HAP-1 (cell line): ENCODE measurements at regions not wholly inside any gene's neighbourhood (a gene's known extent, or its start where the extent isn't known, plus 50 kb on each side); places are given as distances from the start of the nearest gene placed in this dataset.

Source experiments
- DNase-seq, 2 experiments: peaks; one replicate each; pipeline ENCODE4 v3.0.0-alpha.2; 2016 to 2020; ENCODE audit warnings: low spot score in 2 of 2
- H3K27me3 ChIP-seq: fragments of 250-450 bp; sonication (Bioruptor Pico); 2 replicates; pipeline ENCODE4 v1.5.1; 2020; ENCODE audit warnings: low read depth, mild to moderate bottlenecking, moderate library complexity
- H3K36me3 ChIP-seq: fragments of 250-450 bp; sonication (Bioruptor Pico); replicated peaks from 2 replicates; pipeline ENCODE4 v1.5.1; 2020; ENCODE audit warnings: mild to moderate bottlenecking
- H3K4me1 ChIP-seq: fragments of 250-450 bp; sonication (Bioruptor Pico); 2 replicates; pipeline ENCODE4 v1.5.1; 2020; ENCODE audit warnings: mild to moderate bottlenecking
- H3K4me3 ChIP-seq: fragments of 250-450 bp; sonication (Bioruptor Pico); 2 replicates; pipeline ENCODE4 v1.5.1; 2020; ENCODE audit warnings: mild to moderate bottlenecking, moderate library complexity
- H3K9me3 ChIP-seq: fragments of 250-450 bp; sonication (Bioruptor Pico); 2 replicates; pipeline ENCODE4 v1.5.1; 2020; ENCODE audit warnings: mild to moderate bottlenecking, moderate library complexity
- in situ Hi-C: fragments of 300-500 bp; cut with MboI; formaldehyde crosslinking; loops from 3 replicates; pipeline ENCODE4 v1.14.3; 2020; ENCODE audit warnings: low sequenced_read_pairs, inconsistent platforms, mixed read lengths

GRCh38 chr11:116657842-116658825 is 114.7 kb downstream of the BUD13 start:
- H3K4me3 ChIP-seq, result no peak overlapping the region
- H3K4me1 ChIP-seq, result no peaks in the 10 kb centered on the region
- H3K27me3 ChIP-seq, result no peaks in the 10 kb centered on the region; the same call in 1 of the 2 replicates
- peak; percentile 4 to 26 for DNase-seq
- H3K9me3 ChIP-seq, result no peaks in the 10 kb centered on the region
- in situ Hi-C loops, result no loop called here
- no peaks in the 10 kb centered on the region for H3K36me3 ChIP-seq

DNA sequence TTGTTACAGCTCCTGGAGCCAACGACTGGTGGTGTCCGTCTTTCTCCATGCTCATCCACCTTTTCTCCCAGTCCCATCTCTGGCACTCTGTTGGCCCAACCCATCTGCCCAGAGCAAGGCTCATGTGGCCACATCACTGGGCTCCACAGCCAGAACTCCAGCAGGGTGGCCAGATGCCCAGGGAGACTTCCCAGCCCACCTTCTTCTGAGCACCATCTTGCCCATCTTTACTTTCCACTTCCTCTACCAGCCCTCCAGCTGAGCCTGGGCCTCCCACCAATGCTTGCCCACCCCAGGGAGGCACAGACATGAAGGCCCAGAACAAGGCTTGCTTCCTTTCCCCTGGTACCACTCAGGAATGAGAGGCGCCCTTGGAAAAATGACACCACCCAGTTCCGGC is 116.8 kb downstream of the BUD13 start:
- in situ Hi-C loops, result no loop called here
- DNase-seq, result no peak
- no peaks in the 10 kb centered on the region for H3K27me3 ChIP-seq

GRCh38 chr11:116654526-116654925 is 118.3 kb downstream of the BUD13 start:
- no peaks in the 10 kb centered on the region for H3K4me1 ChIP-seq
- no peaks in the 10 kb centered on the region for H3K36me3 ChIP-seq
- DNase-seq, result no peak
- peaks cover 7% of the 10 kb centered on the region for H3K27me3 ChIP-seq
- H3K9me3 ChIP-seq, result no peaks in the 10 kb centered on the region
- no peak overlapping the region for H3K4me3 ChIP-seq
- in situ Hi-C loops, result no loop called here

More for the DNA sequence above, 116.8 kb downstream of the BUD13 start:
- Histone ChIP-seq H3K4me3 (no peak overlapping the region), H3K9me3 (no peaks in the 10 kb centered on the region), H3K4me1 (no peaks in the 10 kb centered on the region), H3K36me3 (no peaks in the 10 kb centered on the region)

DNA sequence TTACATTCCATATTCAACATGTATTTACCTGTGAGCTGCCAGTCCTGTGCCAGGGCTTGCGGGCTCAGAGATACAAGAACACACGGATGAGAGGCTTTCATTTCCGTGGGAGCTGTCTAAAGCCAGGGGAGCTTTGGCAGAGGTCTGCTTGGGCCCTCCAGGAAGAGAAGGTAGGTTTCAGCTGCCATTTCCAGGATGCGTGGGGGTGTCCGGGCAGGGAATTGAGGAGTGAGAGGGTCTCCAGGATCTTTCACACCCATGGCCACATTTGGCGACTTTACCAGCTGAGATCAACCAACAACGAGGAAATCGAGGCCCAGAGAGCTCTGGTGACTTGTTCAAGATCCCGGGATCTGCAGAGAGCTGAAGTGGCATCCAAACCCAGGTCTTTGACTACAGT is 119.6 kb downstream of the BUD13 start:
- Histone ChIP-seq H3K9me3 (no peaks in the 10 kb centered on the region), H3K27me3 (peaks cover 11% of the 10 kb centered on the region), H3K36me3 (no peaks in the 10 kb centered on the region), H3K4me1 (no peaks in the 10 kb centered on the region), H3K4me3 (no peak overlapping the region)
- in situ Hi-C loops, result no loop called here
- no peak for DNase-seq

DNA sequence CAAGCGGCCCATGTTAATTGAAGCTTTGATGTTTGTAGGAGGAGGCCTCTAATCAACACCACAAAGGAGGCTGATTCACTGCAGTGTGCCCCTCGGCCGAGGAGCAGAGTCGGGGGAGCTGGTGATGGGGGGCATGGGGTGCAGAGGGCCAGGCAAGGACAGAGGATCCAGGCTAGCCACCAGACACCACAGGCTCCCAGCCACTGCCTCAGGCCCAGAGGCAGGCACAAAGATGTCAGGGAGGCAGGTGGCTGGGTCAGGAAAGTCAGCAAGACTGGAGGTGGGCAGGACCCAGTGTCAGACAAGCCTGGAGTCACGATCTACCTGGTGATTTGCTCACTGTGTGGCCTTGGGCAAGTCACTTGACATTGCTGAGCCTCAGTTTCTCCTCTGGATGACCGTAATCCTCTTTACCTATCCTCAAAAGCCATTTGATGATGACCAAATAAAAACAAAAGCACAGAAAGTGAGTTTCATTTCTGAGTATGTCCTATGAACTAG is 121.0 kb downstream of the BUD13 start:
- no peaks in the 10 kb centered on the region for H3K4me1 ChIP-seq
- in situ Hi-C loops, result no loop called here
- no peaks in the 10 kb centered on the region for H3K36me3 ChIP-seq
- H3K9me3 ChIP-seq, result no peaks in the 10 kb centered on the region
- H3K27me3 ChIP-seq, result peaks cover 11% of the 10 kb centered on the region
- H3K4me3 ChIP-seq, result no peak overlapping the region
- DNase-seq, result no peak

DNA sequence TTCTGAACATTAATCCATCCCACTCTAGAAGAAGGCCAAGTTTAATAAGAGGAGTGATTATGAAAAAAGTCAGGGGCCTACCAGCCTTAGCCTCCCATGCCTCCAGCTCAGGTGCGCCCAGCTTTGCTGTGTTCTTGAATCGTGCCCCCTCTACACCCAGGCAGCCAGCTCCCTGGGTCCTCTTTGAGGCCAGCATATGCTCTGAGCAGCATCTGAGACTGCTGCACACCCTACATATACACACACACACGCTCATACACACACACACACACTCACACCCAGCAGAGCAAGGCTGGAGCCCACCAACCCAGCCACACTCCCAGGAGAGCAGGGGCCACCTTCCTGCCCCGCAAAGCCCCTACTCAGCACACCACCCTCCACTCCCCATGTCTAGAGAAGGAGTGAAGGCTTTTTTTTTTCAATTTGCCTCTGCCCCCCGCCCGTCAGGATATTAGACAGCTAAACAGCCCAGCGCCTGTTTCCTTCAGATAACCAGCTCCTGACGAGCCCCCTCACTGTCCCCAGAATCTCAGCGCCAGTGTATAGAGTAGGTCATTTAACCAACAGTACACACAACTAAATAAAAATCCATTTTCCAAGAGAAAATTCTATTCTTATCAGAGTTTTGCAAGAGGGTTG is 121.6 kb downstream of the BUD13 start:
- no peak for DNase-seq
- in situ Hi-C loops, result no loop called here
- Histone ChIP-seq H3K27me3 (peaks cover 11% of the 10 kb centered on the region), H3K36me3 (no peaks in the 10 kb centered on the region), H3K9me3 (no peaks in the 10 kb centered on the region), H3K4me1 (no peaks in the 10 kb centered on the region), H3K4me3 (no peak overlapping the region)

DNA sequence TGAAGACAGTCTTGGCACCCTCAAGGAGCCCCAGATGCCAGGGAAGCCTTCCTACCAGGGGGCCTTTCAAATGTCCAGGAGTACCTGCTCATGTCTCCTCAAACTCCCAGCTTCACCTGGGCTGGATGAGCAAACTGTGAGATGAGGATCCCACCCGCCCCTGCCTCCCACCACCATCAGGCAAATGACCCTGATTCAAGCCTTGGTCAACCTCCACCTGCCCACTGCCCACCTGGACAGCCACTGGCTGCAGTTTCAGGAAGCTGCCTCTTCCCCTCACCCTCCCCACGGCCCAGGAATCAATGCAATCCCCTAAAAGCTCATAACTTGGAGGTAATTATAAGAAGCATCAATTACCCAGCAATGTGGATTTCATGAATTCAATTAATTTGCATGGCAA is 122.7 kb downstream of the BUD13 start:
- in situ Hi-C loops, result no loop called here
- H3K27me3 ChIP-seq, result peaks cover 11% of the 10 kb centered on the region

GRCh38 chr11:116649268-116649667 is 123.5 kb downstream of the BUD13 start:
- in situ Hi-C loops, result no loop called here
- Histone ChIP-seq H3K4me3 (no peak overlapping the region), H3K9me3 (no peaks in the 10 kb centered on the region), H3K4me1 (no peaks in the 10 kb centered on the region), H3K36me3 (no peaks in the 10 kb centered on the region), H3K27me3 (peaks cover 11% of the 10 kb centered on the region)
- DNase-seq, result no peak

More for the DNA sequence above, 122.7 kb downstream of the BUD13 start:
- Histone ChIP-seq H3K4me3 (no peak overlapping the region), H3K9me3 (no peaks in the 10 kb centered on the region), H3K4me1 (no peaks in the 10 kb centered on the region), H3K36me3 (no peaks in the 10 kb centered on the region)
- DNase-seq, result no peak

DNA sequence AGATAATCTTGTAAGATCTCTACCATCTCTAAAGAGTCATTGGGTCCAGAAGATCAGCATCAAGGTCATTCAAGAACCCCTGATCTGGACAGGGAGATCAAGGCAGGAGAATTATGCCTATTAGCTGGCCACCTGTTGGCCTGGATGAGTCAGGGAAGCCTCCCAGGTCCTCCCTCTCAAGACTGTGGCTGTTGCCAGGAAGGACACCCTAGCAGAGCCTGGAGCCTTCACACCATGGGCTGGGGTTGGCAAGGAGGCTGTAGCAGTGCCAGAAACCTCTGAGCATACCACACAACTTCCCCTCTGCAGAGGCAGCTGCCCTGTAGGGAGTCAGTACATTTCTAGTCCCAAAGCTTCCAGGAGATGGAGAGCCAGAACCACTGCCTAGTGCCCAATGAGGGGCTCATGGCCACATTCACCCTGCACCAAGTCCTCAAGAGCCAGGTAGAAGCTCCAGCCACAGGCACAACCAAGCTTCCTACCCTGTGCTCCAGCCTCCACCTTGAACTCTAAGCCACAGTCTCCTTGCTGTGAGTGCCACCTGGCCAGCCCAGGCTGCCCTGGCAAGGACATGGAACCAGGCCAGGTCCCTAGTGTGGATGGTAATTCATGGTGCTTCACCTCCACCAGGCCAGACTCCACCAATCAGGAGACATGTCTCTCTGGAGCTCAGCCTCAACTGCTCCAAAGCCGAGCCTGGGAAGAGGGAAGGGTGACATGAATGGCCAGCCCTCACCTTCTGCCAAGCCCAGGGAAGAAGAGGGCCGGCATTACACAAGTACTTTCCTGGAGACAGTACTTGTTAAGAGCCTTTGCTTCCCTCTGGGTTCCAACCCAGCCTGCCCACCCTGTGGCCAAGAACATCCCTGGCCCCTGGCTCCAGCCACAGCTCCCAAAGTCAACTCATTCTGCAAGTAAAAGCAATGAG is 124.3 kb downstream of the BUD13 start:
- Histone ChIP-seq H3K4me3 (no peak overlapping the region), H3K36me3 (no peaks in the 10 kb centered on the region), H3K27me3 (peaks cover 11% of the 10 kb centered on the region), H3K4me1 (no peaks in the 10 kb centered on the region), H3K9me3 (no peaks in the 10 kb centered on the region)
- in situ Hi-C loops, result no loop called here
- no peak for DNase-seq

DNA sequence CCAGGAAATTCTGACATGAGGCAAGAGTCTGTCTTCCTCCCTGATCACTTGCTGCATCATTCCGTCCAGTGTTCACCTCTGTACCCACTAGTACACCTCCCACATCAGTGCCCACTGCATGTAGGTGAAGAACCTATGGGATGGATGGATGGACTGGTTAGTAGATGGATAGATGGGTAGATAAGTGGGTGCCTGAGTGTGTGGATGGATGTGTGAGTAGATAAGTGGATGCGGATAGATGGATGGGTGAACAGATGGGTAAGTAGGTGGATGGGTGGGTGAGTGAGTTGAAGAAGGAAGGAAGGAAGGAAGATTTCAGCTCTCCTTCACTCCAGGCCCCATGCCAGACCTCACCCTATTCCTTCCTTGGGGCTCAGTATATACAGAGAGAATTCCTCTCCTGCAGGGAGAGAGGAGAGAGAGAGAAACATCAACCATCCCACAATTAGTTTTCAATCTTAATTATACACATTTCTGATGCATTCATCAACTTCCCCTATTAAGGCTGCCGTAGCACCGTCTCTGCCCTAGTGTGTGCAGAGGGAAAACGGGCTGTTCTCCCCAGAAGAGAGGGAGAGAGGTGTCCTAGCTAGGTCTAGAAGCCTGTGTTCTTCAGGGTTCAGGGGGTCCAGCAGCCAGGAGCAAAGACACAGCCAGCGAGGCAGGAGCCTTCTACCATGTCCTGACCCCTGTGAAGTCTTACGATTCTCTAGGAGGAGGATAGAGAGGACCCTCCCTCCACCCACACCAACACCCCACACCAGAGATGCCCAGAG is 125.3 kb downstream of the BUD13 start:
- Histone ChIP-seq H3K4me3 (no peak overlapping the region), H3K27me3 (peaks cover 11% of the 10 kb centered on the region), H3K9me3 (no peaks in the 10 kb centered on the region), H3K4me1 (no peaks in the 10 kb centered on the region), H3K36me3 (no peaks in the 10 kb centered on the region)
- no peak for DNase-seq
- in situ Hi-C loops, result no loop called here

DNA sequence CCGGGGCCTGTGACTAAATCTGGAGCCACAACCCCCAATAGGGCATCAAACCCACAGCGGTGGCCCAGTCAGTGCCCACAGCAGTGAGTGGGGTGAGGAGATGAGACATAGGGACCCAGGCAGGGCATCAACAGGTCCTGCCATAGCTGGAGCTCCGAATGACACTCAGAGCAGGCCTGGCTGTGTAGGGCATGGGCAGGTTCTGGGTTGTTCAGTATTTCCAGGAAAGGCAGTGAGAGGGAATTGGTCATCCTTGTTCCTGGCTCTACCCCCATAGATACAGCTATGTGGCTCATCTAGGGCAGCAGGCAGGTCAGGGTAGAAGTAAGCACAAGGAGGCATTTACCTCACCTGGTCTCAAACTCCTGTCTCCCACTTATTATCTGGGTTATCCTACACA is 126.6 kb downstream of the BUD13 start:
- Histone ChIP-seq H3K36me3 (no peaks in the 10 kb centered on the region), H3K4me1 (no peaks in the 10 kb centered on the region), H3K4me3 (no peak overlapping the region), H3K9me3 (no peaks in the 10 kb centered on the region), H3K27me3 (peaks cover 11% of the 10 kb centered on the region)
- in situ Hi-C loops, result no loop called here
- DNase-seq, result no peak

DNA sequence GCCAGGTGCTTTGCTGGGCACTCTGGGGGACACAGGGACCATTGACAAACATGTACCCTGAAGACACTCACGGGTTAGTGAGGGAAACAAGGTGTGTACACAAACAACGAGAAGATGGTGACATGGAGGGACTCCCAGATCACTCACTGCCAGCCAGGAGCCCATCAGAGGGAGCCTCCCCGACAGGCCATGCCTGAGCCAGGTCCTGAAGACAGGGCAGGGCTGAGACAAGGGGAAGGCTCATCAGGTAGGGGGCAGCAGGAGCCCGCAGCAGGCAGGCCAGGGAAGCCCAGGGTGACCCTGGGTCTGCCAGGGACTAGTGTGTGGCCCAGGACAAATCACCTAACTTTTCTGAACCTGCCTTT is 127.9 kb downstream of the BUD13 start:
- H3K4me3 ChIP-seq, result no peak overlapping the region
- H3K4me1 ChIP-seq, result no peaks in the 10 kb centered on the region
- H3K36me3 ChIP-seq, result no peaks in the 10 kb centered on the region

More for the DNA sequence above, 127.9 kb downstream of the BUD13 start:
- H3K27me3 ChIP-seq, result peaks cover 8% of the 10 kb centered on the region; the same call in 1 of the 2 replicates
- H3K9me3 ChIP-seq, result no peaks in the 10 kb centered on the region
- in situ Hi-C loops, result no loop called here
- DNase-seq, result no peak
